Tibial nerve (tissue), 4 donors: ENCODE measurements at regions not wholly inside any gene's neighbourhood (a gene's known extent, or its start where the extent isn't known, plus 50 kb on each side); places are given as distances from the start of the nearest gene placed in this dataset.
"Not testable (repeated sequence)": the region's sequence is repeated elsewhere in the genome, so short reads cannot be mapped to it uniquely, and the experiment has no call there.

Source experiments
- DNase-seq, 2 donors: peaks; one replicate each; pipeline ENCODE4 v3.0.0-alpha.2; 2019; ENCODE audit warnings: low spot score in 2 of 2
- H3K27ac ChIP-seq, 4 donors: fragments of 200-600 bp; sonication (generic) in 3 of 4; one replicate each; pipeline ENCODE4 v1.5.1; 2017 to 2019; ENCODE audit warnings: mild to moderate bottlenecking in 1 of 4
- H3K27me3 ChIP-seq, 2 donors: fragments of 200-600 bp; sonication (generic) in 1 of 2; one replicate each; pipeline versions ENCODE4 v1.5.1 to v1.6.0; 2017 to 2019
- H3K36me3 ChIP-seq, 3 donors: fragments of 200-600 bp; sonication (generic); one replicate each; pipeline ENCODE4 v1.5.1; 2018 to 2019
- H3K4me1 ChIP-seq, 4 donors: fragments of 200-600 bp; sonication (generic) in 3 of 4; one replicate each; pipeline ENCODE4 v1.5.1; 2017 to 2019
- H3K4me3 ChIP-seq, 4 donors: fragments of 200-600 bp; sonication (generic) in 3 of 4; one replicate each; pipeline ENCODE4 v1.5.1; 2017 to 2019; ENCODE audit warnings: mild to moderate bottlenecking in 1 of 4, moderate library complexity in 1 of 4
- H3K9me3 ChIP-seq, 4 donors: fragments of 200-600 bp; sonication (generic) in 3 of 4; one replicate each; pipeline ENCODE4 v1.5.1; 2017 to 2019
- EP300 ChIP-seq, 2 donors: sonication (generic); formaldehyde crosslinking; IDR thresholded peaks; one replicate each; pipeline ENCODE4 v1.6.1; 2017; ENCODE audit warnings: antibody characterized with exemption in 2 of 2, mild to moderate bottlenecking in 1 of 2
- POLR2A ChIP-seq, 2 donors: fragments of 450-650 bp; IDR thresholded peaks; one replicate each; pipeline ENCODE4 v1.6.1; 2017; ENCODE audit warnings: antibody characterized with exemption in 2 of 2, mild to moderate bottlenecking in 2 of 2, moderate library complexity in 2 of 2
- WGBS, 2 donors: methylation state at CpG; one replicate each; pipeline ENCODE4 v1.1.5; 2018; 5-methylcytosine and 5-hydroxymethylcytosine counted together
- TF ChIP-seq, protein P1 (sequence below), 5 experiments: fragments of 200-600 bp in 3 of 5; fragments of 450-650 bp in 2 of 5; sonication (generic) in 3 of 5; IDR thresholded peaks; one replicate each; pipeline ENCODE4 v1.5.1; 2016 to 2019; ENCODE audit warnings: antibody characterized with exemption in 5 of 5, mild to moderate bottlenecking in 3 of 5, moderate library complexity in 2 of 5

DNA sequence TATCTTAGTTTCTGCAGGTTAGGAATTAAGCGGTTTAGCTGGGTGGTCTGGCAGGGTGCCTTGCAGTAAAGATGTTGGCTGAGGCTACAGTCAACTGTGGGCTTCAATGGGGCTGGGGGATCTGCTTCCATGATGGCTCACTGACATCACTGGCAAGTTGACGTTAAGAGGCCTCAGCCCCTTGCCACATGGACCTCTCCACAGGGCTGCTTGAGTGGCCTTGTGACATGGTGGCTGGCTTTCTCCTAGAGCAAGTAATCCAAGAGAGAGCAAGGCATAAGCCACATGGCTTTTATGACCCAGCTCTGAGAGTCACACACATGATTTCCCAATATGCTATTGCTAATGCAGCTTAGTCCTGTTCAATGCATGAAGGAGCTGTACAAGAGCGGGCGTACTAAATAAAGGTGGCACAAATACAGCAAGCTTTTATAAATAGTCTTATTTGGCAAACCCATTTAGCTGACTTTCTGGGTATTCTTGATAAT, 109.1 kb downstream of the SEPTIN7 start:
- Histone ChIP-seq H3K4me3 (no peak overlapping the region), H3K4me1 (peaks cover 0 to 18% (median 2%) of the 10 kb centered on the region in 4 donors), H3K36me3 (peaks cover 0 to 19% (median 0%) of the 10 kb centered on the region in 3 donors), H3K27me3 (no peaks in the 10 kb centered on the region), H3K9me3 (no peaks in the 10 kb centered on the region), H3K27ac (no peak overlapping the region)
- WGBS, 2 donors = 88 to 96% methylated on average over 4 of the region's 4 CpGs
- no peak for DNase-seq
- TF ChIP-seq EP300 (IDR thresholded peaks at IDR 0.05) (no peak), POLR2A (IDR thresholded peaks at IDR 0.05) (no peak)
- TF ChIP-seq, protein P1, sequence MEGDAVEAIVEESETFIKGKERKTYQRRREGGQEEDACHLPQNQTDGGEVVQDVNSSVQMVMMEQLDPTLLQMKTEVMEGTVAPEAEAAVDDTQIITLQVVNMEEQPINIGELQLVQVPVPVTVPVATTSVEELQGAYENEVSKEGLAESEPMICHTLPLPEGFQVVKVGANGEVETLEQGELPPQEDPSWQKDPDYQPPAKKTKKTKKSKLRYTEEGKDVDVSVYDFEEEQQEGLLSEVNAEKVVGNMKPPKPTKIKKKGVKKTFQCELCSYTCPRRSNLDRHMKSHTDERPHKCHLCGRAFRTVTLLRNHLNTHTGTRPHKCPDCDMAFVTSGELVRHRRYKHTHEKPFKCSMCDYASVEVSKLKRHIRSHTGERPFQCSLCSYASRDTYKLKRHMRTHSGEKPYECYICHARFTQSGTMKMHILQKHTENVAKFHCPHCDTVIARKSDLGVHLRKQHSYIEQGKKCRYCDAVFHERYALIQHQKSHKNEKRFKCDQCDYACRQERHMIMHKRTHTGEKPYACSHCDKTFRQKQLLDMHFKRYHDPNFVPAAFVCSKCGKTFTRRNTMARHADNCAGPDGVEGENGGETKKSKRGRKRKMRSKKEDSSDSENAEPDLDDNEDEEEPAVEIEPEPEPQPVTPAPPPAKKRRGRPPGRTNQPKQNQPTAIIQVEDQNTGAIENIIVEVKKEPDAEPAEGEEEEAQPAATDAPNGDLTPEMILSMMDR (IDR thresholded peaks at IDR 0.05) = no peak

DNA sequence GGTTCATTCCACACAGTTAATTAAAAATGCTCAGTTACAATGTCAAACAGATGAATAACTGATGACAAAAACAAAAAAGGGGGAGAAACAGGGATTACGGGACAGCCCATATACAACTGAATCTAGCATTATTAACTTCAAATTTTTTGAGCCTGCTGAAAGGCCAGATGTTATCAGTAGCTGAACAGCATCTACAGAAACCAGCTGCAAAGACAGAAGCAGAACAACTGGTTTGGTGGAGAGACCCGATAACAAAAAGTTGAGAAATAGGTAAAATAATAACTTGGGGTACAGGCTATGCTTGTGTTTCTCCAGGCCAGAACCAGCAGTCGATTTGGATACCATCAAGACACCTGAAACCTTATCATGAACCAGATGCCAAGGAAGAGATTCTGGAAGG, 109.8 kb downstream of the SEPTIN7 start:
- WGBS, 2 donors = 90 to 95% methylated on average over 3 of the region's 3 CpGs
- not testable (repeated sequence) for H3K27me3 ChIP-seq, H3K4me3 ChIP-seq, DNase-seq, H3K27ac ChIP-seq, H3K9me3 ChIP-seq
- Histone ChIP-seq H3K4me1 (peaks cover 0 to 18% (median 2%) of the 10 kb centered on the region in 4 donors), H3K36me3 (peaks cover 0 to 12% (median 0%) of the 10 kb centered on the region in 3 donors)

DNA sequence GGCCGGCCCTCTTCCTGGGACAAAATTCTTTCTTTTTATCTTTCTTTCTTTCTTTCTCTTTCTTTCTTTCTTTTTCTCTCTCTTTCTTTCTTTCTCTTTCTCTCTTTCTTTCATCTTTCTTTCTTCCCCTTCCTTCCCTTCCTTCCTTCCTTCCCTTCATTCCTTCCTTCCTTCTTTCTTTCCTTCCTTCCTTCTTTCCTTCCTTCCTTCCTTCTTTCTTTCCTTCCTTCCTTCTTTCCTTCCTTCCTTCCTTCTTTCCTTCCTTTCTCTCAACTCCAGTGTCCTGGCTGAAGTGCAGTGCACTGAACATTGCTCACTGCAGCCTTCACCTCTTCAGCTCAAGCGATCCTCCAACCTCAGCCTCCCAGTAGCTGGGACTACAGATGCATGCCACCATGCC, 112.5 kb downstream of the SEPTIN7 start:
- WGBS, 2 donors = 96 to 98% methylated on average over 2 of the region's 2 CpGs
- H3K9me3 ChIP-seq, H3K27me3 ChIP-seq, H3K4me3 ChIP-seq, H3K4me1 ChIP-seq, DNase-seq, H3K36me3 ChIP-seq, H3K27ac ChIP-seq: not testable (repeated sequence)

DNA sequence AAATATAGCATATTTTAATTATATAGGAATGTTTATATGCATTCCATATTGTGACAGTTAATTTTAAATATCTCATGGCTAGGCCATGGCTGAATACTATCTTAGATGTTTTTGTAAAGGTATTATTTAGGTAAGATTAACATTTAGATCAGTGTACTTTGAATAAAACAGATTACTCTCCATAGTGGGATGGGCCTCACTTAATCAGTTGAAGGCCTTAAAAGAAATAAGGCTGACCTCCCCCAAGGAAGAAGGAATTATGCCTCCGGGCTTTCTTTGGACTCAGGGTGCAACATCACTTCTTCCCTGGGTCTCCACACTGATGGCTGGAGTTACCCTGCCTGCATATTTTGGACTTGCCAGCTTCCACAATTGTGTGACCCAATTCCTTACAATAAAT, 113.4 kb downstream of the SEPTIN7 start:
- not testable (repeated sequence) for H3K27ac ChIP-seq, H3K4me3 ChIP-seq, H3K27me3 ChIP-seq, H3K9me3 ChIP-seq, H3K4me1 ChIP-seq, DNase-seq
- WGBS, 2 donors = 87 to 100% methylated on average over 1 of the region's 1 CpG
- peaks cover 0 to 15% (median 0%) of the 10 kb centered on the region in 3 donors for H3K36me3 ChIP-seq

DNA sequence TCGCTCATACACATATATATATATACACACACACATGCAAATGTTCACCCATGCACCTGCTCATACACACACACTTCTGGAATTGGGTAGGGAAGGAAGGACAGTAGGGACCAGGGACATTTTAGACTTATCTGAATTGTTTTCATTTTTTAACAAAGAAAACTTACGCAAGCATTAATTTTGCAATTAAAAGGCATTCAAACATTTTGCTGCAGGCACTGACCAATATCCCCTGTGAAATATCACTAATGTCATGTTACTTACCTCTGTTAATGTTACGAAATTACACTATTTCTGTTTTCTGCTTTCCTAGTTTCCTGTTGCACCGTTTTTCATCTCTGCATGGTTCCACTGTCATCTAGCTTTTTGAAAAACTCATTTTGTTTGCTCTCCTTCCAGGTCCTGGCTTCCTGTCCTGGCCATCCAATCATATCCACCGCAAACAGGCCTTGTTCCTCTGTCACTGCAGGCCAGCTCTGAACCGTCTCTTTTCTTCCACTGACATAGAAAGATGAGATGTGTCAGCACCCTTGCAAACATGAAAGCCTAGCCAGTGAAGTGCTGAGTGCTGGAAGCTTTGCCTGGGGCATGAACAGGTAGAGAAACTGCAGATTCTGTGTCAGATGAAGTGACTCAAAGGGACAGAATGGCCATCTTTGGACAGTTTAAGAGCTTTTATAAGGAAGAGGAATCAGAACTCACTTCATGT, 114.5 kb downstream of the SEPTIN7 start:
- 78 to 79% methylated on average over 6 of the region's 6 CpGs for WGBS, 2 donors
- not testable (repeated sequence) for H3K4me3 ChIP-seq, H3K4me1 ChIP-seq

DNA sequence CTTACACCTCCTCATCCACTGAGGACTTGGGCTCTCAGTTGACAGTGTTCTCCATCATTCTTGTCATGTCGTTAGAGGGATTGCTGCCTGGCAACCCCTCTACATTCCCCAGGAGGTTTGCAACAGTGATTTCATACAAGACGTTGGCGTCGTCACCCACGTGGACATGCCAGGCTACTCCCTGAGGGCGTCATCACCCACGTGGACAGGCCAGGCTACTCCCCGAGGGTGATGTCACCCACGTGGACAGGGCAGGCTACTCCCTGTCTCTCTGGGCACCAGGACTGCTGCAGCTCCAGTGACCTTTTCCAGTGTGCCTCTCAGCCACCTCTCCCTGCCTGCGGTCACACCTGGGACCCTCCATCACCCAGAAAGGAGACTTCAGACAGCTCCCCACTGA, 117.4 kb downstream of the SEPTIN7 start:
- H3K36me3 ChIP-seq, H3K4me3 ChIP-seq, H3K9me3 ChIP-seq, DNase-seq, H3K4me1 ChIP-seq, H3K27me3 ChIP-seq, H3K27ac ChIP-seq: not testable (repeated sequence)
- WGBS, 2 donors = 70 to 82% methylated on average over 8 to 10 of the region's 10 CpGs

More for the DNA sequence above, 114.5 kb downstream of the SEPTIN7 start:
- peaks cover 0 to 15% (median 0%) of the 10 kb centered on the region in 3 donors for H3K36me3 ChIP-seq
- H3K9me3 ChIP-seq, H3K27me3 ChIP-seq, H3K27ac ChIP-seq, DNase-seq: not testable (repeated sequence)

DNA sequence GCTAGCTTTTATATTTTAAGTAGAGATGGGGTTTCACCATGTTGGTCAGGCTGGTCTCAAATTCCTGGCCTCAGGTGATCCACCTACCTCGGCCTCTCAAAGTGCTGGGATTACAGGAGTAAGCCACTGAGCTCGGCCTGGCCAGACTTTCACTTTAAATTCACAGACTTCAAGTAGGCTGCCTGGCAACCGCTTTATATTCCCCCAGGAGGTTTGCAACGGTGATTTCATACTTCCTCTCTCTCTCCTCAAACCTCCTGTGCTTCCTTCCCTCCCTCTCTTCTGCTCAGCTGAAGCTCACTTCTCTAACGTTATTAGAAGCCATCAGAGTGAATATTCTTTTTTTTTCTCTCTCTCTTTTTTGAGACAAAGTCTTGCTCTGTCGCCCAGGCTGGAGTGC, 118.8 kb downstream of the SEPTIN7 start:
- not testable (repeated sequence) for H3K27ac ChIP-seq, H3K4me1 ChIP-seq, H3K9me3 ChIP-seq, H3K27me3 ChIP-seq, H3K4me3 ChIP-seq, H3K36me3 ChIP-seq, DNase-seq
- 43 to 44% methylated on average over 6 of the region's 6 CpGs for WGBS, 2 donors

DNA sequence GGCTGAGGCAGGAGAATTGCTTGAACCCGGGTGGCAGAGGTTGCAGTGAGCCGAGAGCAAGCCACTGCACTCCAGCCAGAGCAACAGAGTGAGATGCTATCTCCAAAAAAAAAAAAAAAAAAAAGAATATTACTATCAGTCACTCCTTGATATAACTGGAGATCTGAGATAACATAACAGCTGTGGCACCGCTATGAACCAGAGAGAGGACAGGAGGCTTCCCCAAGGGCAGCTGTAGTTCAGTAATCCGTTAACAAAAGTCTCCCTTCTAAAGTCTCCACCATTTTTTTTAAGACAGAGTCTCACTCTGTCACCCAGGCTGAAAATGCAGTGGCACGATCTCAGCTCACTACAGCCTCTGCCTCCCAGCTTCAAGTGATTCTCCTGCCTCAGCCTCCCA, 120.5 kb downstream of the SEPTIN7 start:
- H3K27ac ChIP-seq, H3K4me3 ChIP-seq, H3K27me3 ChIP-seq, H3K36me3 ChIP-seq, H3K9me3 ChIP-seq, H3K4me1 ChIP-seq, DNase-seq: not testable (repeated sequence)
- 83 to 86% methylated on average over 5 of the region's 5 CpGs for WGBS, 2 donors

DNA sequence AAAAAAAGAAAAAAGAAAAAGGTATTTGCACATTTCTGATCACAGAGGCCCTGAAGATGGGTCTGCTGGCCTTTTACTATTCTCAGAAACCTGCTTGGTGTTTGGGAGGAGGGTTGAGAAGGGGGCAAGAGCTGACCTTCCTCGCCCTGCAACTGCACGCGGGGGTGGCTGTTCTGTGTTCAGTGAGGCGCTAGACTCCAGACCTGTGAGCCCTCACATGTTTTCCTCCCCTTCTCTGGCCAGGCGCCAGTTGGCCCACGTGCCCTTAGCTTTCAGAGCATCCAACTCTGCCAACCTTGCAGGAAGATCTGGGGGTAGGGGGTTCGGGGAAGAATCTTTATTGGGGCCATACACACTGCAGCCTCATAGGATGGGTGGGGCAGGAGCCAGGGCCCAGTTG, 123.8 kb downstream of the SEPTIN7 start:
- H3K4me3 ChIP-seq, H3K4me1 ChIP-seq, DNase-seq, H3K36me3 ChIP-seq, H3K27ac ChIP-seq, H3K9me3 ChIP-seq, H3K27me3 ChIP-seq: not testable (repeated sequence)
- 59 to 62% methylated on average over 7 of the region's 7 CpGs for WGBS, 2 donors

DNA sequence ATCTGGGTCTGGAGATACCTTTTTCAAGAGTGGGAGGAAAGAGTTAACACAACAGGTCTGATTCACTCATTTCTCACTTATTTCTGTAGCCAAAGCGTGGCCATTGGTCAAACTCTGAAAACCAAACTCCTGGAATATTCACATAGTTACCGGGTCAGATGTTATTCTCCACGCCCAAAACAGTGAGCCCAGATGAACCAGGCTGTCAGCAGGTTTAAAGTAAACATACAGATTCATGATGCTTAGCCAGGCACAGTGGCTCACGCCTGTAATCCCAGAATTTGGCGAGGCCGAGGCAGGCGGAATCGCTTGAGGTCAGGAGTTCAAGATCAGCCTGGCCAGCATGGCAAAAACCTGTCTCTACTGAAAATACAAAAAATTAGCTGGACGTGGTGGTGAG, 126.1 kb downstream of the SEPTIN7 start:
- H3K36me3 ChIP-seq, H3K9me3 ChIP-seq, DNase-seq, H3K4me3 ChIP-seq, H3K27me3 ChIP-seq, H3K27ac ChIP-seq, H3K4me1 ChIP-seq: not testable (repeated sequence)
- 75 to 94% methylated on average over 9 of the region's 9 CpGs for WGBS, 2 donors

DNA sequence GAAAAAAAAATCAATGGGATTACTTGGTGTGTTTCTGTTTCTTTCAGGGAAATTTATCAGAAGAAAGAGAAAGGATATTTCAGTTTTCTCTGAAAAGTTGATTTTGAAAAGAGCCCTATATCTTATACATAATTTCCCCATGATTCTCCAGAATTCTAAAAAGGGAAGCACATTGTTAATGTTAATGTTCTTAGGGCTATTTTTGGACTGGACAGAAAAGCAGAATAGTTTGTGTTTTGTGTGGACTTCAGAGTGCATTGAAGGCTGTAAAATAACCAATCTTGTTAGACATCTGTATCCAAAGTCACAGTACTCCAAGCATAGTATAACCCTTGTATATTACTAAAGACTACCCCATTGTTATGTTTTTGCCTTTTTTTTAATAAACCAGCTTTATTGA, 130.3 kb downstream of the SEPTIN7 start:
- not testable (repeated sequence) for DNase-seq, H3K9me3 ChIP-seq, H3K4me3 ChIP-seq, H3K4me1 ChIP-seq, H3K27ac ChIP-seq, H3K36me3 ChIP-seq, H3K27me3 ChIP-seq

DNA sequence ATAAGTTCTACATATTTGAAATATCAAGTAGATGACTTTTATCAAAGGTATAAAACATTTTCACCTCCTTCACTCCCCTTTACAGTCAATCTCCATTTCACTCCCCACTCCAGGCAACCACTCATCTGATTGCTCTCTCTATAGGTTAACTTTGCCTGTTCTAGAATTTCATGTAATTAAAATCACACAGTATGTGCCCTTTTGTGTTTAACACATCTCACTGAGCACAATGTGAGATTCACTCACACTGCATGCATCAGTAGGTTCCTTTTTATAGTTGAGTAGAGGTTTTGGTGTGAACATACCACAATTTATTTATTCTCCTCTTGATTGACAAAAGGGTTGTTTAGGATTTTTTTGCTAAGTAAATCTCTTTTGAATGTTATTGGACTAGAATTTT, 130.7 kb downstream of the SEPTIN7 start:
- not testable (repeated sequence) for H3K4me1 ChIP-seq, H3K27ac ChIP-seq, H3K4me3 ChIP-seq, H3K9me3 ChIP-seq, H3K27me3 ChIP-seq, DNase-seq, H3K36me3 ChIP-seq

DNA sequence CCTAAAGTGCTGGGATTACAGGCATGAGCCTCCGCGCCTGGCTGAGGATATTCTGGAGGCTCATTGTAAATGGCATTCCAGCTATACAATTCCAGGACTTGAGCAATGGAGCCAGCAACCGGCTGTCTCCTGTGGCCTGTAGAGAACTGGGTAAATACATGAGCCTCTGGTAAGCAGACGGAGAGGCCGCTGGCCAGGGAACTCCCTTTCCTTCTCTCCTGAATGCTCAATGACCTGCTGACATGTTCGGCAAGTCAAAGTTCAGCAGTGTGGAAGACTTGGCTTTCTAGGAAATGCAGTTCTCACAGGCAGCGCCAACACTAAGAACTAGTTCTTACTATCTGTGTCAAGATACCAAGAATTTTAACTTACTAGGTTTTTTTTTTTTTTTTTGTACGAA, 139.8 kb downstream of the SEPTIN7 start:
- not testable (repeated sequence) for H3K36me3 ChIP-seq, H3K9me3 ChIP-seq, H3K27me3 ChIP-seq, DNase-seq, H3K27ac ChIP-seq, H3K4me1 ChIP-seq, H3K4me3 ChIP-seq
- WGBS, 2 donors = 73 to 85% methylated on average over 8 of the region's 8 CpGs
